HepG2 (cell line): ENCODE measurements at regions not wholly inside any gene's neighbourhood (a gene's known extent, or its start where the extent isn't known, plus 50 kb on each side); places are given as distances from the start of the nearest gene placed in this dataset.

Experiments used
- ATF5 ChIP-seq: sonication (generic); formaldehyde crosslinking; IDR thresholded peaks from 2 replicates; pipeline ENCODE4 v1.4.0; 2020; ENCODE audit warnings: mild to moderate bottlenecking, low read depth, missing genetic modification reagents
- BATF2 ChIP-seq: sonication (generic); formaldehyde crosslinking; IDR thresholded peaks from 2 replicates; pipeline ENCODE4 v1.8.0; 2022; ENCODE audit warnings: mild to moderate bottlenecking, missing genetic modification reagents, moderate library complexity
- ELF4 ChIP-seq: sonication (generic); formaldehyde crosslinking; IDR thresholded peaks from 2 replicates; pipeline ENCODE4 v1.5.0; 2020; ENCODE audit warnings: missing genetic modification reagents, mild to moderate bottlenecking, moderate library complexity, borderline replicate concordance
- FIP1L1 ChIP-seq: fragments of 200-400 bp; formaldehyde crosslinking; IDR thresholded peaks from 2 replicates; pipeline ENCODE4 v1.6.1; 2018; ENCODE audit warnings: low read depth, mild to moderate bottlenecking, low read length, moderate library complexity, borderline replicate concordance; ENCODE audit not compliant: insufficient read depth
- FOXJ3 ChIP-seq: sonication (generic); formaldehyde crosslinking; IDR thresholded peaks from 2 replicates; pipeline ENCODE4 v1.4.0; 2020; ENCODE audit warnings: missing genetic modification reagents, mild to moderate bottlenecking, borderline replicate concordance
- FOXP1 ChIP-seq, 2 experiments: fragments of 450-650 bp in 1 of 2; IDR thresholded peaks; 2 replicates each; pipeline ENCODE4 v1.6.1; 2017 to 2018; ENCODE audit warnings: antibody characterized with exemption in 1 of 2
- GPN1 ChIP-seq: sonication (generic); formaldehyde crosslinking; IDR thresholded peaks from 2 replicates; pipeline ENCODE4 v1.5.1; 2020; ENCODE audit warnings: missing genetic modification reagents, borderline replicate concordance
- HDAC1 ChIP-seq: sonication (generic); formaldehyde crosslinking; IDR thresholded peaks from 2 replicates; pipeline ENCODE4 v1.5.1; 2020; ENCODE audit warnings: mild to moderate bottlenecking, missing genetic modification reagents
- HDAC2 ChIP-seq: sonication (generic); formaldehyde crosslinking; IDR thresholded peaks from 2 replicates; pipeline ENCODE4 v1.4.0; 2020; ENCODE audit warnings: missing genetic modification reagents
- KDM6A ChIP-seq: IDR thresholded peaks from 2 replicates; pipeline ENCODE4 v1.6.1; 2016; ENCODE audit warnings: low read depth
- MXD1 ChIP-seq: sonication (generic); formaldehyde crosslinking; IDR thresholded peaks from 2 replicates; pipeline ENCODE4 v1.4.0; 2020; ENCODE audit warnings: mild to moderate bottlenecking, missing genetic modification reagents
- MXI1 ChIP-seq: IDR thresholded peaks from 3 replicates; pipeline ENCODE4 v1.6.1; 2012; ENCODE audit warnings: low read depth, low read length, inconsistent platforms, borderline replicate concordance
- NONO ChIP-seq, 2 experiments: fragments of 450-650 bp in 1 of 2; sonication (generic) in 1 of 2; formaldehyde crosslinking in 1 of 2; IDR thresholded peaks in 1 of 2; conservative IDR thresholded peaks in 1 of 2; 2 replicates each; pipeline versions ENCODE4 v1.6.1 to v1.8.0; 2017 to 2022; ENCODE audit warnings: mild to moderate bottlenecking in 1 of 2, missing genetic modification reagents in 1 of 2, moderate library complexity in 1 of 2
- RFX1 ChIP-seq: fragments of 450-650 bp; IDR thresholded peaks from 2 replicates; pipeline ENCODE4 v1.6.1; 2017
- SP1 ChIP-seq, 2 experiments: fragments of 450-650 bp in 1 of 2; sonication (generic) in 1 of 2; formaldehyde crosslinking in 1 of 2; IDR thresholded peaks; 2 replicates each; pipeline versions ENCODE4 v1.4.0 to v1.6.1; 2016 to 2020; ENCODE audit warnings: missing genetic modification reagents in 1 of 2
- ZBTB8A ChIP-seq: sonication (generic); formaldehyde crosslinking; IDR thresholded peaks from 2 replicates; pipeline ENCODE4 v1.4.0; 2020; ENCODE audit warnings: mild to moderate bottlenecking, low read depth, missing genetic modification reagents, borderline replicate concordance
- ZKSCAN8 ChIP-seq: IDR thresholded peaks from 2 replicates; pipeline ENCODE4 v1.6.1; 2016; ENCODE audit warnings: borderline replicate concordance, missing genetic modification reagents, missing compliant biosample characterization
- ZMYM4 ChIP-seq: sonication (generic); formaldehyde crosslinking; IDR thresholded peaks from 2 replicates; pipeline ENCODE4 v1.8.1; 2023; ENCODE audit warnings: mild to moderate bottlenecking, missing genetic modification reagents
- ZNF180 ChIP-seq: sonication (generic); formaldehyde crosslinking; IDR thresholded peaks from 2 replicates; pipeline ENCODE4 v1.4.0; 2020; ENCODE audit warnings: low read depth, missing genetic modification reagents, borderline replicate concordance
- ZNF280B ChIP-seq: sonication (generic); formaldehyde crosslinking; IDR thresholded peaks from 2 replicates; pipeline ENCODE4 v1.5.0; 2020; ENCODE audit warnings: missing genetic modification reagents, mild to moderate bottlenecking, borderline replicate concordance
- ZNF510 ChIP-seq: sonication (generic); formaldehyde crosslinking; IDR thresholded peaks from 2 replicates; pipeline ENCODE4 v1.4.0; 2020; ENCODE audit warnings: low read depth, mild to moderate bottlenecking, missing genetic modification reagents
- ZNF530 ChIP-seq: sonication (generic); formaldehyde crosslinking; IDR thresholded peaks from 2 replicates; pipeline ENCODE4 v1.5.0; 2020; ENCODE audit warnings: low read depth, mild to moderate bottlenecking, missing genetic modification reagents
- ZNF556 ChIP-seq: sonication (generic); formaldehyde crosslinking; IDR thresholded peaks from 2 replicates; pipeline ENCODE4 v1.4.0; 2020; ENCODE audit warnings: mild to moderate bottlenecking, missing genetic modification reagents, borderline replicate concordance
- ZNF746 ChIP-seq: sonication (generic); formaldehyde crosslinking; IDR thresholded peaks from 2 replicates; pipeline ENCODE4 v1.8.0; 2022; ENCODE audit warnings: mild to moderate bottlenecking, missing genetic modification reagents
- ZNF878 ChIP-seq: sonication (generic); formaldehyde crosslinking; IDR thresholded peaks from 2 replicates; pipeline ENCODE4 v1.8.1; 2023; ENCODE audit warnings: mild to moderate bottlenecking, missing genetic modification reagents, moderate library complexity
- TF ChIP-seq, protein P1 (sequence below): sonication (generic); IDR thresholded peaks from 2 replicates; pipeline ENCODE4 v1.6.1; 2016; ENCODE audit warnings: low read depth, borderline replicate concordance

- TF ChIP-seq ZMYM4 (CRISPR knock-in tag) (peak; percentile 93), MXI1 (0 out of 3 replicates have a peak, but pooled peaks have one; percentile 54), ZBTB8A (CRISPR knock-in tag) (no peak), MXD1 (CRISPR knock-in tag) (no peak), GPN1 (CRISPR knock-in tag) (no peak), SP1 (IDR thresholded peaks at IDR 0.05) (no peak), SP1 (CRISPR knock-in tag; IDR thresholded peaks at IDR 0.05) (0 out of 2 replicates have a peak, but pooled peaks have one; percentile 26), HDAC1 (peak; percentile 91), RFX1 (no peak), ZNF746 (CRISPR knock-in tag) (peak; percentile 72; the same call in 1 of the 2 replicates), ZNF530 (CRISPR knock-in tag) (no peak), NONO (IDR thresholded peaks at IDR 0.05) (no peak), NONO (CRISPR knock-in tag; conservative IDR thresholded peaks at IDR 0.05) (peak; percentile 95), FOXJ3 (CRISPR knock-in tag) (peak; percentile 97), KDM6A (CRISPR knock-in tag) (peak; percentile 97), HDAC2 (CRISPR knock-in tag) (peak; percentile 98), ZKSCAN8 (peak; percentile 92; the same call in 1 of the 2 replicates), FIP1L1 (no peak), FOXP1 (IDR thresholded peaks at IDR 0.05) (peak; percentile 22; the same call in 1 of the 2 replicates), FOXP1 (CRISPR knock-in tag; IDR thresholded peaks at IDR 0.05) (peak; percentile 95), ZNF510 (CRISPR knock-in tag) (no peak), ZNF180 (CRISPR knock-in tag) (no peak), ATF5 (CRISPR knock-in tag) (0 out of 2 replicates have a peak, but pooled peaks have one; percentile 65), ELF4 (CRISPR knock-in tag) (peak; percentile 80; the same call in 1 of the 2 replicates), ZNF280B (CRISPR knock-in tag) (no peak), ZNF556 (CRISPR knock-in tag) (peak; percentile 88; the same call in 1 of the 2 replicates), ZNF878 (CRISPR knock-in tag) (peak; percentile 74; the same call in 1 of the 2 replicates), BATF2 (CRISPR knock-in tag) (no peak)
- TF ChIP-seq, protein P1, sequence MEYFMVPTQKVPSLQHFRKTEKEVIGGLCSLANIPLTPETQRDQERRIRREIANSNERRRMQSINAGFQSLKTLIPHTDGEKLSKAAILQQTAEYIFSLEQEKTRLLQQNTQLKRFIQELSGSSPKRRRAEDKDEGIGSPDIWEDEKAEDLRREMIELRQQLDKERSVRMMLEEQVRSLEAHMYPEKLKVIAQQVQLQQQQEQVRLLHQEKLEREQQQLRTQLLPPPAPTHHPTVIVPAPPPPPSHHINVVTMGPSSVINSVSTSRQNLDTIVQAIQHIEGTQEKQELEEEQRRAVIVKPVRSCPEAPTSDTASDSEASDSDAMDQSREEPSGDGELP, result peak; percentile 98
Measured at GRCh38 chr15:31157644-31158069, 56.1 kb upstream of the TRPM1 start (continued).
